HUES64 (cell line): ENCODE measurements at regions not wholly inside any gene's neighbourhood (a gene's known extent, or its start where the extent isn't known, plus 50 kb on each side); places are given as distances from the start of the nearest gene placed in this dataset.
A peak's percentile ranks its signal among the peaks of the same experiment; 100 is the strongest.

Source experiments
- H3K27ac ChIP-seq: 2 replicates; pipeline ENCODE4 v1.7.0; 2013; ENCODE audit warnings: low read depth, low read length, inconsistent platforms
- H3K27me3 ChIP-seq: 2 replicates; pipeline ENCODE4 v1.6.1; 2013; ENCODE audit warnings: mild to moderate bottlenecking, low read length; ENCODE audit not compliant: insufficient read depth
- H3K36me3 ChIP-seq: 2 replicates; pipeline ENCODE4 v1.6.1; 2013; ENCODE audit warnings: mild to moderate bottlenecking, low read length; ENCODE audit not compliant: insufficient read depth
- H3K4me1 ChIP-seq: 2 replicates; pipeline ENCODE4 v1.6.1; 2013; ENCODE audit warnings: mild to moderate bottlenecking, low read length, moderate library complexity; ENCODE audit not compliant: insufficient read depth
- H3K4me3 ChIP-seq: 2 replicates; pipeline ENCODE4 v1.5.1; 2013; ENCODE audit warnings: mild to moderate bottlenecking, low read length, moderate library complexity
- H3K9ac ChIP-seq: 2 replicates; pipeline ENCODE4 v1.6.1; 2013; ENCODE audit warnings: mild to moderate bottlenecking, low read depth, low read length
- H3K9me3 ChIP-seq: 2 replicates; pipeline ENCODE4 v1.6.1; 2013; ENCODE audit warnings: low read depth, low read length; ENCODE audit not compliant: insufficient read depth
- WGBS: fragments of 150-250, 120-280 bp; methylation state at CpG from one replicate; pipeline ENCODE4 v1.1.7; 2013; ENCODE audit warnings: missing lambda C conversion rate; 5-methylcytosine and 5-hydroxymethylcytosine counted together

DNA sequence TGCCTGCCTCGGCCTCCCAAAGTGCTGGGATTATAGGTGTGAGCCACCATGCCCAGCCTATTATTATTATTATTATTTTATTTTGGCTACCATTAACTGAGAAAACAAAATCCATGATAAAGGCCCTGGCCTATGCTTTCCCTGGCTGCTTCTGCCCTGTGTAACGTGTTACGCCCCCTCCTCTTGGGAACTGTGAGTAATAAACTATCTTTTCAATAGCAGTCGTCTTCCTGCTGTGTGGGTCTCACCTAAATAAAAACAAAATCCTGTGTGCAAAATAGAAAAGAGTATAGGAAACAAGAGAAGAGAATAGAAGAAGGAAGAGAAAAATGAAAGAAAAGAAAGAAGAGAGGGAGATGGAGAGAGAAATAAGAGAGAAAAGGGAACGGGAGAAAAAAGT lies 237.0 kb downstream of the MIAT start:
- Histone ChIP-seq H3K27ac (no peak overlapping the region), H3K9ac (no peak overlapping the region), H3K27me3 (no peaks in the 10 kb centered on the region; the same call in 1 of the 2 replicates), H3K9me3 (no peaks in the 10 kb centered on the region), H3K4me3 (no peak overlapping the region), H3K36me3 (no peaks in the 10 kb centered on the region), H3K4me1 (peaks cover 13% of the 10 kb centered on the region)
- WGBS, result 63% methylated on average over 4 of the region's 5 CpGs

DNA sequence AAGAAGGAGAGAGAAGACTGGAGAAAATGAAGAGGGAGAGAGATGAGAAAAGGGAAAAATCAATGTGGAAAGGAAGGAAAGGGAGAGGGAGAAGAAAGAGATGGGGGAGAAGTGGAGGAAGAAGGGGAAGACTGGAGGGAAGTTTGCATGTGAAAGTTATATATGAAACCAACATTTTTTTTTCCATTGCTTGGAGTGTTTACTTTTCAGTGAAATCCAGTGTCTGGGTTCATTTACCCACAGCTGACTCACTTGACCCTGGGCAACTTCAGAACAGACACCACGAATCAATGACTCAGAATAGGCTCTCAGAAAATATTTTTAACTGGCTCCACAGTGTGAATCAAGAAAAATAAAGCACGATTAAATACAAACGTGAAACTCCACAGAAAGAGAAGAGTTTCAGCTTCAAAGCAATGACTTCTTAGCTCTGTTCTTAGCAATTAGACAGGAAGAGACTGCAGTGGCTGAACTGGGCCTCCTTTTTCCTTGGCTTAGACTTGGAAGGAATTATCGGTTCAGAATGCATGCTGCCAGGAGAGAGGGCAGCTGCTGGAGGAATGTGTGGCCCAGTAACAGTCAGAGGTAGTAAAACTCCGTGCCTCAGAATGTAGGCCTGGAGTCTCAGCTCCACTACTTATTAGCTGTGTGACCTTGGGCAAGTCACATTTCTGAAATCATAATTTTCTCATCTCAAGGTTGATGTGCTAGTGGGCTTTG lies 237.5 kb downstream of the MIAT start:
- H3K27me3 ChIP-seq, result no peaks in the 10 kb centered on the region; the same call in 1 of the 2 replicates
- WGBS, result 76% methylated on average over 5 of the region's 5 CpGs
- peaks cover 13% of the 10 kb centered on the region for H3K4me1 ChIP-seq
- H3K27ac ChIP-seq, result no peak overlapping the region
- no peak overlapping the region for H3K9ac ChIP-seq
- no peaks in the 10 kb centered on the region for H3K36me3 ChIP-seq
- H3K4me3 ChIP-seq, result no peak overlapping the region
- no peaks in the 10 kb centered on the region for H3K9me3 ChIP-seq

DNA sequence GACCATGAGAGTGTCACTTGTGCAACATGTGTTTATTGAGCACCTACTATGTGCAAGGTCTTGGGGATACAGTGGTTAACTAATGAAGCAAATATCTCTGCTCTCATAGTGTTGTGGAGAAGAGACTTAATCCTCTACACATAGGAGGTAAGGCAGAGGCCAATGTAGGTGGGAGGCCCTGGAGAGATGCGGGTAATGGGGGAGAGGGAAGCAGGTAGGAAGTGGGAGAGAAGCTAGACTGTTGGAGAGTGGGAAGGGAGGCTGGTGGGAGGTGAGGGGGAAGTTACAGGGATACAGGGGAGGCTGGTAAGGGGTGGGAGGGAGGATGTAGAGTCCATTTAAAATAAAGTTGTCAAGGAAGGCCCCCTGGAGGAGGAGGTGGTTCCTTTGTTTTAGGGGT lies 240.0 kb downstream of the MIAT start:
- H3K9me3 ChIP-seq, result no peaks in the 10 kb centered on the region
- no peaks in the 10 kb centered on the region for H3K36me3 ChIP-seq
- H3K27me3 ChIP-seq, result no peaks in the 10 kb centered on the region; the same call in 1 of the 2 replicates
- no peak overlapping the region for H3K4me3 ChIP-seq
- WGBS, result 84% methylated on average over 1 of the region's 1 CpG
- no peak overlapping the region for H3K9ac ChIP-seq
- peaks cover 26% of the 10 kb centered on the region for H3K4me1 ChIP-seq
- H3K27ac ChIP-seq, result no peak overlapping the region

GRCh38 chr22:26898946-26899605 lies 241.7 kb downstream of the MIAT start:
- Histone ChIP-seq H3K9ac (no peak overlapping the region), H3K27ac (no peak overlapping the region), H3K36me3 (no peaks in the 10 kb centered on the region), H3K4me1 (peaks cover 18% of the 10 kb centered on the region), H3K4me3 (no peak overlapping the region), H3K27me3 (peaks cover 5% of the 10 kb centered on the region), H3K9me3 (no peaks in the 10 kb centered on the region)
- WGBS, result 94% methylated on average over 8 of the region's 8 CpGs

DNA sequence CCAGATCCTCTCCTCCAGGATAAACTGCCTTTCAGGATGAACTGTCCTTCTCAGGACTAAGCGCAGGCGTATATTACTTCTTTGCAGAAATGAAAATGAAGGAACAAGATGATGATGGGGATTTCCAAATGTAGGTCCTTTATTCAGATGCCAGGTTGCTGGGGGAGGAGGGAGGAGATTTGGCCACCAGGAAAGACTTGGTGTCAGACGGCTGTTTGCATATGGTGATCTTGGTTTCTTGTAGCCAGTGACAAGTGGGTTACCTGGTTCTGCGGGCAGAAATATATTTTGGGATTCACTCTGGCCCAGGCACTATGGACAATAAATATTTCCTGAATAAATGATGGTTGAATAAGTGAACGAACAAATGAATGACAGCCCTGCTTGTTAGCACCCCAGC lies 243.4 kb downstream of the MIAT start:
- H3K9ac ChIP-seq, result no peak overlapping the region
- peaks cover 22% of the 10 kb centered on the region for H3K27me3 ChIP-seq
- no peaks in the 10 kb centered on the region for H3K9me3 ChIP-seq
- no peak overlapping the region for H3K4me3 ChIP-seq
- no peaks in the 10 kb centered on the region for H3K36me3 ChIP-seq
- WGBS, result 47% methylated on average over 5 of the region's 5 CpGs
- peaks cover 33% of the 10 kb centered on the region for H3K4me1 ChIP-seq
- no peak overlapping the region for H3K27ac ChIP-seq

DNA sequence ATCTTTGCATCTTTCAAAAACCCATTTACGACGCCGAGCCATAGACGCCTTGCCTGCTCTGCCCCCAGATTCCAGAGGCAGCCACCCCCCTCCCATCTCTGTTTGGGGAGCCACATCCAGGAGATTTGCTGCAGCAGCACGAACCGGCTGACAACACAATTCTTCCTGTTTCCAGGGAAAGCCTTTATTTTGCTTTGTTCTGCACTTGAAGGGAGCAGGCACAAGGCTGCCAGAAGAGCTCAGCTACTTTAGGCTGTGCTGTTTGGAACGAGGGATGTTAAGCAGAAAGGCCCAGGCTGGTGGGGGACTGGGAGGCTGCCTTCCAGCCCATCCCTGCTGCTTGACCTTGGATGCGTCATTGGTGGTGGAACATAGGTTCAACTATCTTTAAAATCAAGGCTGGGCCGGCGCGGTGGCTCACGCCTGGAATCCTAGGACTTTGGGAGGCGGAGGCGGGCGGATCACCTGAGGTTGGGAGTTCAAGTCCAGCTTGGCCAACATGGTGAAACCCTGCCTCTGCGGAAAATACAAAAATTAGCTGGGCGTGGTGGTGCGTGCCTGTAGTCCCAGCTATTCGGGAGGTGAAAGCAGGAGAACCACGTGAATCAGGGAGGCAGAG lies 243.9 kb downstream of the MIAT start:
- H3K27me3 ChIP-seq, result peaks cover 24% of the 10 kb centered on the region
- no peaks in the 10 kb centered on the region for H3K9me3 ChIP-seq
- 61% methylated on average over 20 of the region's 20 CpGs for WGBS
- H3K36me3 ChIP-seq, result no peaks in the 10 kb centered on the region
- no peak overlapping the region for H3K9ac ChIP-seq
- H3K4me1 ChIP-seq, result peaks cover 33% of the 10 kb centered on the region
- no peak overlapping the region for H3K4me3 ChIP-seq
- no peak overlapping the region; the same call in 1 of the 2 replicates for H3K27ac ChIP-seq

GRCh38 chr22:26902401-26903029 lies 245.1 kb downstream of the MIAT start:
- peaks cover 33% of the 10 kb centered on the region for H3K4me1 ChIP-seq
- no peak overlapping the region; the same call in 1 of the 2 replicates for H3K27ac ChIP-seq
- H3K36me3 ChIP-seq, result no peaks in the 10 kb centered on the region
- H3K9me3 ChIP-seq, result no peaks in the 10 kb centered on the region
- no peak overlapping the region for H3K9ac ChIP-seq
- peak overlapping the region; percentile 65 for H3K4me3 ChIP-seq
- H3K27me3 ChIP-seq, result peaks cover 26% of the 10 kb centered on the region
- WGBS, result 11% methylated on average over 7 of the region's 7 CpGs

GRCh38 chr22:26903030-26903856 lies 245.9 kb downstream of the MIAT start:
- H3K4me3 ChIP-seq, result peak overlapping the region; percentile 65
- H3K4me1 ChIP-seq, result peaks cover 33% of the 10 kb centered on the region
- H3K27me3 ChIP-seq, result peaks cover 26% of the 10 kb centered on the region
- WGBS, result under 1% methylated on average over 34 of the region's 36 CpGs
- H3K27ac ChIP-seq, result no peak overlapping the region; the same call in 1 of the 2 replicates
- no peak overlapping the region; the same call in 1 of the 2 replicates for H3K9ac ChIP-seq
- H3K36me3 ChIP-seq, result no peaks in the 10 kb centered on the region
- H3K9me3 ChIP-seq, result no peaks in the 10 kb centered on the region

GRCh38 chr22:26904483-26904882 lies 247.1 kb downstream of the MIAT start:
- H3K27ac ChIP-seq, result no peak overlapping the region
- H3K36me3 ChIP-seq, result no peaks in the 10 kb centered on the region
- peaks cover 26% of the 10 kb centered on the region for H3K27me3 ChIP-seq
- H3K9ac ChIP-seq, result no peak overlapping the region
- H3K4me3 ChIP-seq, result no peak overlapping the region; the same call in 1 of the 2 replicates
- peaks cover 33% of the 10 kb centered on the region for H3K4me1 ChIP-seq
- 49% methylated on average over 3 of the region's 3 CpGs for WGBS
- no peaks in the 10 kb centered on the region for H3K9me3 ChIP-seq

- peaks cover 33% of the 10 kb centered on the region for H3K4me1 ChIP-seq
- no peaks in the 10 kb centered on the region for H3K9me3 ChIP-seq
- H3K27me3 ChIP-seq, result peaks cover 26% of the 10 kb centered on the region
- no peaks in the 10 kb centered on the region for H3K36me3 ChIP-seq
- WGBS, result 75% methylated on average over 3 of the region's 3 CpGs
- no peak overlapping the region for H3K4me3 ChIP-seq
- H3K9ac ChIP-seq, result no peak overlapping the region
- H3K27ac ChIP-seq, result no peak overlapping the region
These were observed 247.7 kb downstream of the MIAT start for GRCh38 chr22:26905076-26905475.
